HG02623 (cell line): ENCODE measurements at regions not wholly inside any gene's neighbourhood (a gene's known extent, or its start where the extent isn't known, plus 50 kb on each side); places are given as distances from the start of the nearest gene placed in this dataset.

Experiments used
- ATAC-seq: cut with Tn5 transposase; IDR thresholded peaks from one replicate; pipeline ENCODE4 v1.9.1; 2021; ENCODE audit warnings: moderate library complexity; ENCODE audit not compliant: unreplicated experiment

- ATAC-seq, result no peak
Measured at GRCh38 chr7:130878785-130879184, 144.8 kb upstream of the KLF14 start.

- ATAC-seq, result no peak
Measured at GRCh38 chr7:130879191-130879590, 145.2 kb upstream of the KLF14 start.

GRCh38 chr7:130880668-130881067, 146.7 kb upstream of the KLF14 start:
- ATAC-seq, result no peak

GRCh38 chr7:130881091-130881798, 147.2 kb upstream of the KLF14 start:
- ATAC-seq, result no peak

GRCh38 chr7:130881799-130882141, 147.8 kb upstream of the KLF14 start:
- no peak for ATAC-seq

GRCh38 chr7:130882396-130882795, 148.4 kb upstream of the KLF14 start:
- no peak for ATAC-seq

- no peak for ATAC-seq
Measured at GRCh38 chr7:130883928-130884327, 149.9 kb upstream of the KLF14 start.

GRCh38 chr7:130884437-130885417, 150.7 kb upstream of the KLF14 start:
- no peak for ATAC-seq

- no peak for ATAC-seq
Measured at GRCh38 chr7:130886438-130887135, 152.6 kb upstream of the KLF14 start.

- ATAC-seq, result no peak
Measured at GRCh38 chr7:130887182-130887956, 153.4 kb upstream of the KLF14 start.

- ATAC-seq, result no peak
Measured at GRCh38 chr7:130887957-130888371, 154.0 kb upstream of the KLF14 start.

- no peak for ATAC-seq
Measured at GRCh38 chr7:130888468-130888867, 154.5 kb upstream of the KLF14 start.

- no peak for ATAC-seq
Measured at GRCh38 chr7:130890176-130891020, 156.4 kb upstream of the KLF14 start.

GRCh38 chr7:130891254-130892094, 157.5 kb upstream of the KLF14 start:
- ATAC-seq, result no peak

- ATAC-seq, result no peak
Measured at GRCh38 chr7:130893441-130893894, 159.5 kb upstream of the KLF14 start.

- no peak for ATAC-seq
Measured at GRCh38 chr7:130894146-130894908, 160.3 kb upstream of the KLF14 start.

GRCh38 chr7:130894909-130895750, 161.1 kb upstream of the KLF14 start:
- no peak for ATAC-seq
